ENCODE measurements at regions not wholly inside any gene's neighbourhood (a gene's known extent, or its start where the extent isn't known, plus 50 kb on each side); places are given as distances from the start of the nearest gene placed in this dataset.

DNA sequence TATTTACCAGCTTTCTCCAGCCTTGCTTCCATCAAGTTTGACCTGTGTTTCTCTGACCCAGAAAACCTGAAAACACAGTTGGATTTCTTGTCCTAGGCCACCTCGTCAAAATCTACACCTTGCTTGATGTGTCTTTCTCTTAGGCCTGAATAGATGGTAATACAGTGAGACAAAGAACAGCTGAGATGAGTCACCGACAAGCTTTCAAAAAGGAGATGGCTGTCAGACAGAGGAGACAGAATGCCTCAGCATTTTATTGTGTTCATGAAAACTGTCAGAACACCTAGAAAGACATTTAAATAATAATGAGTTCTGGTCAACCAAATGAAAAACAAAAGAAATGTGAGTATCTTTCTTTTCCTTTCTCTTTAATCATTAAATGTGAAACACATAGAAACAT is 119.7 kb upstream of the SORCS1 start:
- TF ChIP-seq, protein P1, sequence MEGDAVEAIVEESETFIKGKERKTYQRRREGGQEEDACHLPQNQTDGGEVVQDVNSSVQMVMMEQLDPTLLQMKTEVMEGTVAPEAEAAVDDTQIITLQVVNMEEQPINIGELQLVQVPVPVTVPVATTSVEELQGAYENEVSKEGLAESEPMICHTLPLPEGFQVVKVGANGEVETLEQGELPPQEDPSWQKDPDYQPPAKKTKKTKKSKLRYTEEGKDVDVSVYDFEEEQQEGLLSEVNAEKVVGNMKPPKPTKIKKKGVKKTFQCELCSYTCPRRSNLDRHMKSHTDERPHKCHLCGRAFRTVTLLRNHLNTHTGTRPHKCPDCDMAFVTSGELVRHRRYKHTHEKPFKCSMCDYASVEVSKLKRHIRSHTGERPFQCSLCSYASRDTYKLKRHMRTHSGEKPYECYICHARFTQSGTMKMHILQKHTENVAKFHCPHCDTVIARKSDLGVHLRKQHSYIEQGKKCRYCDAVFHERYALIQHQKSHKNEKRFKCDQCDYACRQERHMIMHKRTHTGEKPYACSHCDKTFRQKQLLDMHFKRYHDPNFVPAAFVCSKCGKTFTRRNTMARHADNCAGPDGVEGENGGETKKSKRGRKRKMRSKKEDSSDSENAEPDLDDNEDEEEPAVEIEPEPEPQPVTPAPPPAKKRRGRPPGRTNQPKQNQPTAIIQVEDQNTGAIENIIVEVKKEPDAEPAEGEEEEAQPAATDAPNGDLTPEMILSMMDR (IDR thresholded peaks at IDR 0.05): no peak

DNA sequence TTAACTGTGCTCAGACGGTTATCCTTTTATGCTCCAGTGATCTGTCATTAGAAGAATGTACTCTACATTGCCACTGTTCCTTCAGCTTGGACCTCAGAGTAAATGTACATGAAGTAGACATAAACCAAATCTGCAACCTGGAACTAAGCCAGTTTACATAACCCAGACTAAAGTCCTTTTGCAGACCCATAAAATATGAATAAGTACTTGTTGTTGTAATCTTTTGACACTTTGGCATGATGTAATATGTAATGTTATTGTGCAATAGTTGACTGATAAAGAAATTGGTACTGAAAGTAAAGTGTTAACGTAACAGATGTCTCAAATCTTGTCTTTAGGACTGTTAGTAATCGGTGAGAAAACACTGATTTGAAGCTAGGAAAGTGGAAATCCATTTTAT is 115.8 kb upstream of the SORCS1 start:
- TF ChIP-seq, protein P1 (IDR thresholded peaks at IDR 0.05): no peak

DNA sequence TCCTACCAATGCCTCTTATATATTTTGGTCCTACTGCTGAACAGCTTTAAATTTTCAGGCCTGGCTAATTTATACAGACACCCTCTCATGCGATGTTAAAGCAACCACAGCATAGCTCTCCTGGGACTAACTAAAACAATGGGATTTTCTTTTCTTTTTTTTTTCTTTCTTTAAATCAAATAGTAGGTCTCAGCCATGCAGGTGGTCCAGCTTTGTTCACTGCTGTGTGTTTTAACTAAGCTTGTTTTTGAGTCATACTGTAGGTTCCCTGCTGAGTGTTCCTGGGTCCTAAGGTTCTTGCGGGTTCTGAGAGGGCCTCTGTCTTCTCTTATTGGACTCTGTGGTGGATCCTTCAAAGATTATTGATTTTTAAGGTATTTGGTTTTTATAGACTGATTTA is 113.1 kb upstream of the SORCS1 start:
- TF ChIP-seq, protein P1 (IDR thresholded peaks at IDR 0.05): no peak

DNA sequence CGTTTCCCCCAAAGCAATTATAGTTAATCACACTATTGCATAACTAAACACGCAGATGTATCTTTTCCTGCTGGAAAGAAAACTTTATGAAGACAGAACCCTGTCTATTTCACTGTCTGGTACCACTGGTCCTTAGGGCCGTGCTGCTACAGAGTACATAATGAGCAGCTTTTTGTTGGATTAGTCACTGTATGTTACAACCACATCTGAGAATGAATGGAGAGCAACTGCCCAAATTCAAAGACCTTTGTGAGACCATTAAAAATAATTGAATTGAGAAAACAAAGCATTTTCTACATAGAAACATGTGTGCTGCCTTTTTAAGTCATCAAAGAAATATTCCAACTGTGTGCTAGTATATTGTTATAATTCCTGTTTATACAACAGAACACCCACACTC is 111.3 kb upstream of the SORCS1 start:
- TF ChIP-seq, protein P1 (IDR thresholded peaks at IDR 0.05): no peak

DNA sequence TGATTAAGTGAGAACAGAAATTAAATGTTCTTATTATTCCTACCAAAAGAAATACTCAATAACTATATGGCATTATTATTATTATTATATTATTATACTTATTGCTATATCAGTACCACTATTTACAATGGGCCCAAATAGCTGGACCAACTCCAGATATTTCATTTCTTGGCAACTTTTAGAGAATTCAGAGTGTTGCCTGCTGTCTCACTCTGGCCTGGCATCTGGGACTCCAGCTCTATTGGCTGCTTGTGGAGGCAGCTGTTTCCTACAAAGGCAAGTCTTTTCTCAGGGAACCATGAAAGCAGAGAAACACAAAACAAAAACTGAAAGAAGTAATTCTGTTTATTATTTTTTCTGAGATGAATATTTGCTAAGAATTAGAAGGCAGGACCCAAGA is 105.1 kb upstream of the SORCS1 start:
- TF ChIP-seq, protein P1 (IDR thresholded peaks at IDR 0.05): no peak

DNA sequence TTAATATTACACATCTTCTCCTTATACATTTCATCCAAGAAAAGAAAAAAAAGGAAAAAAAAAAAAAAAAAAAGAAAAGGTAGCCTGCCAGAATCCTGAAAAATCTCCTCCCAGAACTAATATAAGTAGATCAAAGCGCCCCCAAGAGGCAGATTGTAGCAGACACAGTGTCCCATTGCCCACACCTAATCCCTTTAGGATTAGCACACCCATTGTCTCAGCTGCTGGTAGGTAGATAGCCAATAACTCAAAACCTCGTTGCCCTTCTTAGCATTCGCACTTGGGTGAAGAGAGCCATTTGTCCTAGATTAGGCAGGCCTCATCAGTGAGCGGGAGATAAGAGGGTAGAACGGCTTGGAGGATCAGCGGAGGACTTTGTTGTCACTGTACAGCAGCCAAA is 100.2 kb upstream of the SORCS1 start:
- TF ChIP-seq, protein P1 (IDR thresholded peaks at IDR 0.05): no peak

DNA sequence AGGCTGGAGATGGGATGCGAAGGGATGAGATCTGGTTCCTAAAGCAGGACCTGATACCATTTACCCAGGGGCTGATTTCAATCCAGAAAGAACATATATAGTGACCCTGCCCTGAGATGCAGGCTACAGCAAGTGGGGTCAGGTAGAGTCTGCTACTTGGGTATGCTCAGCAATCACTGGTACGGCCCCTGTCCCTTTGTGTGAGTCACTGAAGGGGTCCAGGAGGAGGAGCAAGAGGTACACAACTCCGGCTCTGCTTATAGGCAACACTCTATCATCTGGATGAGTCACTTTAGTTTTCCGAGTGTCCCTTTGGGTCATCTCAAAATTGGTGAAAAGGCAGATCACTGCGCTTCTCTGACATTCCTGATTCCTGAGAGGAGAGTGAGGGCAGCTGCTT is 79.6 kb upstream of the SORCS1 start:
- TF ChIP-seq, protein P1 (IDR thresholded peaks at IDR 0.05): no peak

DNA sequence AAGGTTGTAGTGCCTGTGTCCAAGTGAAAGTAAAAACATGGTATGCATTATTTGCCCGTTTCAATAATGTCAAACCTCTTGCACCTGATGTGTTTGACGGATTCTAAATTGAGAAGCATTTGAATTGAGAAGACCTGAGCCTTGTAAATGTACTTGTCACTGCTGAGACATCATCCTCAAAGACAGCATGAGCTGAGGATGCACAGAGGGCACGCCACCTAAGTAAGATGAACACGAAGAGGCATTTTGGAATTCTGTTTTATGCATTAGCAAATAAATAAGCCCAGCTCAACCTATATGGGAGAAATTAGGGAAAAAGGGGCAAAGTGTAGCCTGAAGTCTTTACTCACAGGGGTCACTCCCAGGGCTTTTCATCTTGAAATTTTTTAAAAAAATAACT is 73.8 kb upstream of the SORCS1 start:
- TF ChIP-seq, protein P1 (IDR thresholded peaks at IDR 0.05): no peak
